Hepatocyte (in vitro differentiated cells): ENCODE measurements at regions not wholly inside any gene's neighbourhood (a gene's known extent, or its start where the extent isn't known, plus 50 kb on each side); places are given as distances from the start of the nearest gene placed in this dataset.

Experiments used
- CTCF ChIP-seq: fragments of 200-600 bp; sonication (generic); IDR thresholded peaks from 2 replicates; pipeline ENCODE4 v1.5.1; 2016; ENCODE audit warnings: antibody characterized with exemption, mild to moderate bottlenecking; ENCODE audit not compliant: poor library complexity
- EZH2 ChIP-seq: fragments of 200-600 bp; sonication (generic); IDR thresholded peaks from 2 replicates; pipeline ENCODE4 v1.6.1; 2016; ENCODE audit warnings: antibody characterized with exemption, mild to moderate bottlenecking, borderline replicate concordance
- EZH2phosphoT487 ChIP-seq: fragments of 200-600 bp; sonication (generic); IDR thresholded peaks from one replicate; pipeline ENCODE4 v1.6.1; 2018; ENCODE audit warnings: antibody characterized with exemption, mild to moderate bottlenecking, low read depth, moderate library complexity; ENCODE audit not compliant: unreplicated experiment, severe bottlenecking

GRCh38 chr12:83758888-83759631 is 1072.4 kb downstream of the TMTC2 start:
- no peak for TF ChIP-seq EZH2
- no peak for TF ChIP-seq CTCF
- no peak for TF ChIP-seq EZH2phosphoT487
